HepG2 (cell line): ENCODE measurements at regions not wholly inside any gene's neighbourhood (a gene's known extent, or its start where the extent isn't known, plus 50 kb on each side); places are given as distances from the start of the nearest gene placed in this dataset.

Experiments
- ATAC-seq: fragments of 200-7000 bp; cut with Tn5 transposase; 3 replicates; pipeline ENCODE4 v1.9.1; 2020; ENCODE audit warnings: mild to moderate bottlenecking, moderate library complexity
- BruUV-seq: library from RNA; stranded (reverse); fragments of 400-500 nt; replicated peaks from 2 replicates; lab custom pipeline; 2021; lab: Mats Ljungman, UMichigan
- CTCF ChIA-PET: fragments of 300-600 bp; formaldehyde crosslinking; extraction: SDS; loops from one replicate; lab custom pipeline; 2021; ENCODE audit warnings: low total read pairs, inconsistent platforms, low intra/inter-chr PET ratio; lab: Yijun Ruan, JAX
- POLR2A ChIA-PET: fragments of 350-600 bp; sonication (Branson Sonifier 250); formaldehyde crosslinking; loops from one replicate; lab custom pipeline; 2020; ENCODE audit warnings: antibody characterized with exemption, inconsistent platforms; lab: Yijun Ruan, JAX
- DNase-seq: peaks from one replicate; pipeline ENCODE4 v3.0.0-alpha.2; 2015; ENCODE audit warnings: low spot score
- FAIRE-seq: peaks from 3 replicates; lab custom pipeline; 2011; peaks lifted over from hg19 to GRCh38; lab: Jason Lieb, UNC
- H2AFZ ChIP-seq: one replicate; pipeline ENCODE4 v1.6.1; 2011; ENCODE audit warnings: low read length, inconsistent platforms
- H3K27ac ChIP-seq: fragments of 300-600 bp; 3 replicates; pipeline ENCODE4 v1.8.0; 2011; ENCODE audit warnings: mixed run types, mild to moderate bottlenecking, mixed read lengths, low read length, inconsistent platforms; ENCODE audit not compliant: insufficient read depth; ENCODE audit errors: extremely low read length
- H3K27me3 ChIP-seq, 2 experiments: fragments of 200-600 bp in 1 of 2; 2 replicates in 1 of 2; 3 replicates in 1 of 2; pipeline versions ENCODE4 v1.6.0 to v1.8.0; 2011; ENCODE audit warnings: low read length in 2 of 2, mild to moderate bottlenecking in 2 of 2, moderate library complexity in 2 of 2, inconsistent platforms in 1 of 2; ENCODE audit not compliant: insufficient read depth in 2 of 2, control insufficient read depth in 1 of 2
- H3K36me3 ChIP-seq, 2 experiments: fragments of 200-600 bp in 1 of 2; replicated peaks in 1 of 2; 2 replicates in 1 of 2; 3 replicates in 1 of 2; pipeline versions ENCODE4 v1.5.1 to v1.8.0; 2011; ENCODE audit warnings: low read length in 2 of 2, inconsistent platforms in 1 of 2; ENCODE audit not compliant: insufficient read depth in 2 of 2, control insufficient read depth in 1 of 2
- H3K4me1 ChIP-seq: 2 replicates; pipeline ENCODE4 v1.5.1; 2012; ENCODE audit warnings: low read length, inconsistent platforms; ENCODE audit not compliant: insufficient read depth
- H3K4me2 ChIP-seq: 2 replicates; pipeline ENCODE4 v1.6.0; 2011; ENCODE audit warnings: low read depth, low read length, inconsistent platforms
- H3K4me3 ChIP-seq, 3 experiments: fragments of 200-600 bp in 1 of 3; sonication (generic), shearing (Covaris generic) in 1 of 3; replicated peaks in 1 of 3; 2 replicates each; pipeline ENCODE4 v1.5.1; 2011 to 2016; ENCODE audit warnings: low read length in 3 of 3, inconsistent platforms in 2 of 3, low read depth in 2 of 3, mild to moderate bottlenecking in 2 of 3, control low read depth in 1 of 3, mixed read lengths in 1 of 3; ENCODE audit not compliant: insufficient read depth in 1 of 3
- H3K79me2 ChIP-seq: one replicate; pipeline ENCODE4 v1.6.1; 2011; ENCODE audit warnings: low read length, inconsistent platforms; ENCODE audit not compliant: insufficient read depth
- H3K9ac ChIP-seq: 2 replicates; pipeline ENCODE4 v1.6.0; 2011; ENCODE audit warnings: mild to moderate bottlenecking, low read depth, low read length, inconsistent platforms; ENCODE audit not compliant: insufficient read depth
- H3K9me3 ChIP-seq: 2 replicates; pipeline ENCODE4 v1.5.1; 2012; ENCODE audit warnings: mild to moderate bottlenecking, low read length
- H4K20me1 ChIP-seq: 2 replicates; pipeline ENCODE4 v1.6.0; 2011; ENCODE audit warnings: inconsistent platforms, mild to moderate bottlenecking, low read length, moderate library complexity; ENCODE audit not compliant: insufficient read depth
- CBX2 ChIP-seq, 2 experiments: fragments of 200-600 bp in 1 of 2; sonication (generic); formaldehyde crosslinking in 1 of 2; IDR thresholded peaks; 2 replicates each; pipeline versions ENCODE4 v1.7.0 to v1.8.1; 2018 to 2022; ENCODE audit warnings: low read depth in 2 of 2, low read length in 1 of 2, mild to moderate bottlenecking in 1 of 2, missing genetic modification reagents in 1 of 2
- CREB1 ChIP-seq, 2 experiments: fragments of 450-650 bp in 1 of 2; IDR thresholded peaks; 2 replicates each; pipeline ENCODE4 v1.6.1; 2016 to 2017; ENCODE audit warnings: control low read depth in 1 of 2, mild to moderate bottlenecking in 1 of 2, missing compliant biosample characterization in 1 of 2, missing genetic modification characterization in 1 of 2
- EED ChIP-seq: sonication (generic); formaldehyde crosslinking; IDR thresholded peaks from 2 replicates; pipeline ENCODE4 v1.5.0; 2020; ENCODE audit warnings: mild to moderate bottlenecking, missing genetic modification reagents
- FIP1L1 ChIP-seq: fragments of 200-400 bp; formaldehyde crosslinking; IDR thresholded peaks from 2 replicates; pipeline ENCODE4 v1.6.1; 2018; ENCODE audit warnings: low read depth, mild to moderate bottlenecking, low read length, moderate library complexity, borderline replicate concordance; ENCODE audit not compliant: insufficient read depth
- ZBTB7A ChIP-seq: sonication (generic); formaldehyde crosslinking; IDR thresholded peaks from 2 replicates; pipeline ENCODE4 v1.8.0; 2022; ENCODE audit warnings: mild to moderate bottlenecking, missing genetic modification reagents
- WGBS: methylation state at CpG from one replicate; pipeline ENCODE4 v1.1.6; 2017; ENCODE audit warnings: low lambda C conversion rate; 5-methylcytosine and 5-hydroxymethylcytosine counted together
- in situ Hi-C: cut with HindIII; loops from 2 replicates; pipeline ENCODE4 v1.10.0; 2017; ENCODE audit warnings: low pct_unique_long_range_greater_than_20kb; ENCODE audit not compliant: extremely low pct_ligation_motif_present
- intact Hi-C: fragments of 100-400 bp; cut with micrococcal nuclease; formaldehyde crosslinking; loops from one replicate; pipeline ENCODE4 v1.10.0; 2022; ENCODE audit not compliant: unreplicated experiment

GRCh38 chr1:87937831-87938395 lies 609.2 kb downstream of the LMO4 start:
- CTCF ChIA-PET = no interaction called here

GRCh38 chr1:87938631-87939030 lies 610.0 kb downstream of the LMO4 start:
- no peak overlapping the region for H3K27ac ChIP-seq
- H3K4me1 ChIP-seq = no peaks in the 10 kb centered on the region
- TF ChIP-seq FIP1L1 (no peak), ZBTB7A (no peak), CBX2 (IDR thresholded peaks at IDR 0.05; ENCODE audit: low read depth, low read length) (no peak), CBX2 (CRISPR knock-in tag; IDR thresholded peaks at IDR 0.05; ENCODE audit: low read depth) (no peak)
- no peak overlapping the region for H3K4me3 ChIP-seq
- in situ Hi-C loops (no loop called here), intact Hi-C loops (no loop called here)
- ChIA-PET CTCF (no interaction called here), POLR2A (no interaction called here)
- no TSS peak for BruUV-seq
- H4K20me1 ChIP-seq = no peaks in the 10 kb centered on the region
- no peaks in the 10 kb centered on the region for H3K27me3 ChIP-seq
- H3K79me2 ChIP-seq = no peaks in the 10 kb centered on the region
- H3K36me3 ChIP-seq = no peaks in the 10 kb centered on the region
- H3K9ac ChIP-seq = no peak overlapping the region
- H2AFZ ChIP-seq = no peak overlapping the region
- no peak for ATAC-seq
- H3K4me2 ChIP-seq = no peak overlapping the region
- H3K9me3 ChIP-seq = no peaks in the 10 kb centered on the region
- no peak for DNase-seq
- WGBS = 19% methylated on average over 2 of the region's 2 CpGs
- FAIRE-seq = no peak

More at GRCh38 chr1:87937831-87938395, 609.2 kb downstream of the LMO4 start:
- ATAC-seq (no peak), FAIRE-seq (no peak)
- Histone ChIP-seq H3K27ac (no peak overlapping the region), H3K4me3 (no peak overlapping the region), H3K79me2 (no peaks in the 10 kb centered on the region), H4K20me1 (no peaks in the 10 kb centered on the region), H3K9me3 (no peaks in the 10 kb centered on the region)
- TF ChIP-seq CREB1 (IDR thresholded peaks at IDR 0.05) = peak; percentile 58
- no peak for TF ChIP-seq CREB1 (CRISPR knock-in tag; IDR thresholded peaks at IDR 0.05)
- TF ChIP-seq EED (CRISPR knock-in tag) = no peak
- TF ChIP-seq, all 625 proteins: peak for 1
- H3K4me1 ChIP-seq = no peaks in the 10 kb centered on the region
- no peak for DNase-seq
- BruUV-seq = no TSS peak
- no peak overlapping the region for H2AFZ ChIP-seq
- H3K36me3 ChIP-seq = no peaks in the 10 kb centered on the region
- no peaks in the 10 kb centered on the region for H3K27me3 ChIP-seq
- POLR2A ChIA-PET = no interaction called here
- no peak overlapping the region for H3K9ac ChIP-seq
- in situ Hi-C loops (no loop called here), intact Hi-C loops (no loop called here)
- WGBS = 4% methylated on average over 3 of the region's 3 CpGs
- no peak overlapping the region for H3K4me2 ChIP-seq
